ENCODE measurements at regions not wholly inside any gene's neighbourhood (a gene's known extent, or its start where the extent isn't known, plus 50 kb on each side); places are given as distances from the start of the nearest gene placed in this dataset.

DNA sequence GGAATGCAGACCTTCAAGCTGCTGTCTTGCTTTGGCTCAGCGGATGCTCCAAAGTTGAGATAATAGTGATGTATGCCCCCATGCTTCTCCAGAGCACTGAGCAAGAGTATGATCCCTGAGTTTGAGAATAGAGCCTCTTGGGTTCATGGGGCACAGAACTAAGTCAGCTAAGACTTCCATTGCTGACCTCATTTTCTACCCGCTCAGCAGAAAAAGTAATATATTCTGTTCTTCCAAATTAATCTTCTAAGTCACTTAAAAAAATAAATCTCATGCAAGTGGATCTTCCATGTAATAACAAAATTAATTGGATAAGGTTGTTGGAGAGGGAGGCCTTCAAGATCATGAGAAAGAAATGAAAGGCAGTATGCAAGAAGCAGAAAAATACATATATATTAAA, 483.9 kb downstream of the DNAH5 start:
- no peak overlapping the region for H3K27ac Mint-ChIP-seq
- no peak for DNase-seq
- ChIA-PET POLR2A (no interaction called here), CTCF (no interaction called here)
- Histone ChIP-seq H3K9me3 (ENCODE audit: low read length) (no peaks in the 10 kb centered on the region), H3K27ac (ENCODE audit: low read depth, low read length) (no peak overlapping the region), H3K4me1 (ENCODE audit: insufficient read depth, low read length) (no peaks in the 10 kb centered on the region), H3K27me3 (ENCODE audit: insufficient read depth, low read length, poor library complexity, severe bottlenecking) (no peaks in the 10 kb centered on the region), H3K4me3 (ENCODE audit: low read length) (no peak overlapping the region), H3K36me3 (ENCODE audit: insufficient read depth, low read length) (no peaks in the 10 kb centered on the region)
- H3K4me3 Mint-ChIP-seq: no peak overlapping the region
- peaks cover 0 to 14% (median 2%) of the 10 kb centered on the region in 5 donors for H3K9me3 Mint-ChIP-seq
- H3K4me1 Mint-ChIP-seq: no peaks in the 10 kb centered on the region
- H3K27me3 Mint-ChIP-seq: no peaks in the 10 kb centered on the region
- no peaks in the 10 kb centered on the region for H3K36me3 Mint-ChIP-seq

DNA sequence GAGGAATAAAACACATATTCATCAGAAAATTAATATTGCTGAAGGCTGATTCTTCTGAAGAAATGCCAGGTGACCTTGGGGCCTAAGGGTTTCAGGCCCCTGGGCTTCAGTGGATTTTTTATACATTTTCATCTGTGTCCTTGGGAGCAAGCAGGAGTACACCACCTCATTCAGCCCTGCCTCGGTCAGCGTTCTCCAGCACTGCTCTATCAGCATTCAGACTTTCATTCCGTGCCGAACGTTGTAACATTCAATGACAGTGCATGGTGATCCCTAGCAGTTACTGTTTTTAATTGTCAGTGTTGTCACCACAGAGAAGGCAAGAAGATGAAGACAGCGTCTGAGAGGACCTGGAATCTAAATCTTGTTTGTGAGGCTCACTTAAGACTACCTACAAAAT, 490.4 kb downstream of the DNAH5 start:
- Mint-ChIP-seq H3K4me1 (no peaks in the 10 kb centered on the region), H3K27me3 (no peaks in the 10 kb centered on the region), H3K36me3 (no peaks in the 10 kb centered on the region), H3K9me3 (peaks cover 0 to 5% (median 4%) of the 10 kb centered on the region in 5 donors), H3K27ac (no peak overlapping the region), H3K4me3 (no peak overlapping the region)
- ChIA-PET POLR2A (no interaction called here), CTCF (no interaction called here)
- Histone ChIP-seq H3K9me3 (ENCODE audit: low read length) (no peaks in the 10 kb centered on the region), H3K27ac (ENCODE audit: low read depth, low read length) (no peak overlapping the region), H3K36me3 (ENCODE audit: insufficient read depth, low read length) (no peaks in the 10 kb centered on the region), H3K27me3 (ENCODE audit: insufficient read depth, low read length, poor library complexity, severe bottlenecking) (no peaks in the 10 kb centered on the region), H3K4me1 (ENCODE audit: insufficient read depth, low read length) (no peaks in the 10 kb centered on the region), H3K4me3 (ENCODE audit: low read length) (no peak overlapping the region)
- no peak for DNase-seq

DNA sequence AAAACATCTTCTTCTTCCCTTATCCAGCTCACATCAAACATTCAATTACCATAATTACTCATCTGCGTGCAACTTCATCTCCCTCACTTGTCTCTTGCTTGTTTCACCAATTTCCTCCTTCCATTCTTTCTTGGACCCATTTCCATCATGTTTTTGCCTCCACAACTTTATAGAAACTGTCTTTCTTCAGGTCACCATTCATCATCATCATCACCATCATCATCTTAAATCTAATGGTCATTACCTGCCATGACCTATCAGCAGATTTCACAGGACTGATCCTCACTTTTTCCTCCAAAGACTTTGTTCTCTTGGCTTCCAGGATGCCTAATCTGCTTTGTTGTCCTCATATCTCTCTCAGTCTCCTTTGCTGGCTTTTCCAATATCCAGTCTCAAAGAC, 495.6 kb downstream of the DNAH5 start:
- no peak for DNase-seq
- Histone ChIP-seq H3K4me1 (ENCODE audit: insufficient read depth, low read length) (no peaks in the 10 kb centered on the region), H3K27ac (ENCODE audit: low read depth, low read length) (no peak overlapping the region), H3K36me3 (ENCODE audit: insufficient read depth, low read length) (no peaks in the 10 kb centered on the region), H3K27me3 (ENCODE audit: insufficient read depth, low read length, poor library complexity, severe bottlenecking) (no peaks in the 10 kb centered on the region), H3K4me3 (ENCODE audit: low read length) (no peak overlapping the region), H3K9me3 (ENCODE audit: low read length) (no peaks in the 10 kb centered on the region)
- CTCF ChIA-PET: no interaction called here
- no peaks in the 10 kb centered on the region for H3K4me1 Mint-ChIP-seq
- no peak overlapping the region for H3K4me3 Mint-ChIP-seq
- H3K36me3 Mint-ChIP-seq: no peaks in the 10 kb centered on the region
- POLR2A ChIA-PET: no interaction called here
- no peak overlapping the region for H3K27ac Mint-ChIP-seq
- H3K9me3 Mint-ChIP-seq: peaks cover 0 to 5% (median 3%) of the 10 kb centered on the region in 5 donors
- H3K27me3 Mint-ChIP-seq: no peaks in the 10 kb centered on the region

- H3K9me3 ChIP-seq (ENCODE audit: low read length): no peaks in the 10 kb centered on the region
- Mint-ChIP-seq H3K9me3 (peaks cover 0 to 9% (median 0%) of the 10 kb centered on the region in 5 donors), H3K36me3 (no peaks in the 10 kb centered on the region), H3K4me1 (no peaks in the 10 kb centered on the region), H3K27me3 (no peaks in the 10 kb centered on the region), H3K4me3 (no peak overlapping the region), H3K27ac (no peak overlapping the region)
- H3K27me3 ChIP-seq (ENCODE audit: insufficient read depth, low read length, poor library complexity, severe bottlenecking): no peaks in the 10 kb centered on the region
- no peak overlapping the region for H3K27ac ChIP-seq (ENCODE audit: low read depth, low read length)
- no peak overlapping the region for H3K4me3 ChIP-seq (ENCODE audit: low read length)
- POLR2A ChIA-PET: no interaction called here
- DNase-seq: no peak
- CTCF ChIA-PET: no interaction called here
- no peaks in the 10 kb centered on the region for H3K36me3 ChIP-seq (ENCODE audit: insufficient read depth, low read length)
- no peaks in the 10 kb centered on the region for H3K4me1 ChIP-seq (ENCODE audit: insufficient read depth, low read length)
Observed at GRCh38 chr5:13439430-13439829, 505.1 kb downstream of the DNAH5 start.

- Mint-ChIP-seq H3K9me3 (peaks cover 0 to 8% (median 4%) of the 10 kb centered on the region in 5 donors), H3K4me3 (no peak overlapping the region), H3K36me3 (no peaks in the 10 kb centered on the region), H3K27ac (no peak overlapping the region), H3K27me3 (no peaks in the 10 kb centered on the region), H3K4me1 (no peaks in the 10 kb centered on the region)
- ChIA-PET CTCF (no interaction called here), POLR2A (no interaction called here)
- H3K36me3 ChIP-seq (ENCODE audit: insufficient read depth, low read length): no peaks in the 10 kb centered on the region
- H3K4me1 ChIP-seq (ENCODE audit: insufficient read depth, low read length): no peaks in the 10 kb centered on the region
- H3K9me3 ChIP-seq (ENCODE audit: low read length): no peaks in the 10 kb centered on the region
- no peak overlapping the region for H3K27ac ChIP-seq (ENCODE audit: low read depth, low read length)
- DNase-seq: no peak
- H3K27me3 ChIP-seq (ENCODE audit: insufficient read depth, low read length, poor library complexity, severe bottlenecking): no peaks in the 10 kb centered on the region
- H3K4me3 ChIP-seq (ENCODE audit: low read length): no peak overlapping the region
Observed at GRCh38 chr5:13427827-13428557, 516.5 kb downstream of the DNAH5 start.

DNA sequence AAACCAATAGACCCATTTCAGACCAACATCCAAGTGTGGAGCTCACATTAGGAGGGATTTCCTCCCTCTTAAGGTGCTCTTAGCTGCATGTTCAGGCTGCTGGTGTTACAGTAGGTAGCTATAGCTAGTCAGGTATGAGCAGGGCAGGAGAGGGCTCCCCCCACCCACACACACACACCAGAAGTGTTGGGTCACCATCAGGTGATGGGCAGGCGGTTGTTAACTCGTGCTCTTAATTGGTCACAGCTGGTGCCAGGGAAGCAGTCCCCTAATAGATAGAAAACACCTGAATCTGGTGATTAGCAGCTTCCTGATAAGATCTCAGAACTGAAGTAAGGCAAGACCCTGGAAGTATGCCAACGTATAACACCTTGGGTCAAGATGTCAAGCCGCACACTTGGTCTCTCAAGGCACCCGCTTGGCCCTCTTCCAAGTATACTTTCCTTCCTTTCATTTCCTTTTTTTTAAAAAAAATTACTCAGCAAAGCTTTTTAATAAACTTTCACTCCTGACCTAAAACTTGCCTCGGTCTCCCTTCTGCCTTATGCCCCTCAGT, 532.4 kb downstream of the DNAH5 start:
- H3K4me1 ChIP-seq (ENCODE audit: insufficient read depth, low read length): no peaks in the 10 kb centered on the region
- no peak overlapping the region for H3K27ac Mint-ChIP-seq
- H3K36me3 ChIP-seq (ENCODE audit: insufficient read depth, low read length): no peaks in the 10 kb centered on the region
- peaks cover 0 to 16% (median 6%) of the 10 kb centered on the region in 5 donors for H3K9me3 Mint-ChIP-seq
- H3K27me3 ChIP-seq (ENCODE audit: insufficient read depth, low read length, poor library complexity, severe bottlenecking): no peaks in the 10 kb centered on the region
- H3K27ac ChIP-seq (ENCODE audit: low read depth, low read length): no peak overlapping the region
- ChIA-PET POLR2A (no interaction called here), CTCF (no interaction called here)
- no peaks in the 10 kb centered on the region for H3K4me1 Mint-ChIP-seq
- H3K4me3 ChIP-seq (ENCODE audit: low read length): no peak overlapping the region
- no peaks in the 10 kb centered on the region for H3K36me3 Mint-ChIP-seq
- no peak overlapping the region for H3K4me3 Mint-ChIP-seq
- no peak for DNase-seq
- no peaks in the 10 kb centered on the region for H3K9me3 ChIP-seq (ENCODE audit: low read length)
- H3K27me3 Mint-ChIP-seq: peaks cover 0 to 1% of the 10 kb centered on the region in 2 donors

DNA sequence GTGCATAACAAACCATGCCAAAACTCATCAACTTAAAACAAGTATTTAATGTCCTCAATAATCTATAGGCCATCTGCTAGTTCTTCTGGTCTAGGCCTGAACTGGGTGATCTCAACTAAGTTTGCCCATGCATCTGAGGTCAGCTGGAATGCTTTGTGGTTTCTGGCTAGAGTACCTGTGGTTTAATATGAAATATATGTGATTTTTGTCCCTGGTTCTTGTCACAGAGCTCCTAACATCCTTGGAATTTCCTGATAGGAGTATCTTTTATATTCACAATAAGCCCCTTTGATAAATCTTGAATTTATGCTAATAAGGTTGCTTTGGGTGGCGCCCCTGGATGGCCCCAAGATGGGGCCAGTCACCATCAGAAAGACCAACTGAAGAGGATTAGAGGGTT, 535.9 kb downstream of the DNAH5 start:
- no peaks in the 10 kb centered on the region for H3K36me3 Mint-ChIP-seq
- H3K4me3 ChIP-seq (ENCODE audit: low read length): no peak overlapping the region
- no peaks in the 10 kb centered on the region for H3K36me3 ChIP-seq (ENCODE audit: insufficient read depth, low read length)
- DNase-seq: no peak
- POLR2A ChIA-PET: no interaction called here
- no peak overlapping the region for H3K27ac ChIP-seq (ENCODE audit: low read depth, low read length)
- no peak overlapping the region for H3K27ac Mint-ChIP-seq
- H3K4me1 Mint-ChIP-seq: no peaks in the 10 kb centered on the region
- H3K27me3 Mint-ChIP-seq: peaks cover 0 to 1% of the 10 kb centered on the region in 2 donors
- no peaks in the 10 kb centered on the region for H3K4me1 ChIP-seq (ENCODE audit: insufficient read depth, low read length)
- peaks cover 0 to 7% (median 5%) of the 10 kb centered on the region in 5 donors for H3K9me3 Mint-ChIP-seq
- CTCF ChIA-PET: no interaction called here
- H3K9me3 ChIP-seq (ENCODE audit: low read length): no peaks in the 10 kb centered on the region
- H3K4me3 Mint-ChIP-seq: no peak overlapping the region
- no peaks in the 10 kb centered on the region for H3K27me3 ChIP-seq (ENCODE audit: insufficient read depth, low read length, poor library complexity, severe bottlenecking)

DNA sequence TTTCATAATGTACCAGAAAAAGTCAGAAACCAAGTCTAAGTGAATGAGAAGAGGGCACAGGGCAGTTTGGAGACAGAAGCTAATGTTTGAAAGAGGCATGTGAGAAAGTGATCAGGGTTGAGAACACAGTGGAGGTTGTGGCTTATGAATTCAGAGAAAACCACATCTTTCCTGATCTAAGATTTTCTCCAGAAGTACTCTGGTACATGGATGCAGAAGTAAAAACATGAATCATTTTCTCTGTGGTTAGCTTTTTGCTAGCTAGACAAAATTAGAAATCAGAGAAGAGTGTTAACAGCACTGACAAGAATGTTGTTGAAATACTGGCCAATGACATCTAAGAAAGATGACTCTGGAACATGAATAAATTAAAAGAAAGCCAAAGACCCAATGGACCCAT, 541.1 kb downstream of the DNAH5 start:
- Histone ChIP-seq H3K4me1 (ENCODE audit: insufficient read depth, low read length) (no peaks in the 10 kb centered on the region), H3K4me3 (ENCODE audit: low read length) (no peak overlapping the region), H3K36me3 (ENCODE audit: insufficient read depth, low read length) (no peaks in the 10 kb centered on the region), H3K27ac (ENCODE audit: low read depth, low read length) (no peak overlapping the region), H3K9me3 (ENCODE audit: low read length) (no peaks in the 10 kb centered on the region), H3K27me3 (ENCODE audit: insufficient read depth, low read length, poor library complexity, severe bottlenecking) (no peaks in the 10 kb centered on the region)
- H3K36me3 Mint-ChIP-seq: no peaks in the 10 kb centered on the region
- H3K27ac Mint-ChIP-seq: no peak overlapping the region
- DNase-seq: no peak
- ChIA-PET POLR2A (no interaction called here), CTCF (no interaction called here)
- no peak overlapping the region for H3K4me3 Mint-ChIP-seq
- H3K9me3 Mint-ChIP-seq: peaks cover 3 to 8% (median 4%) of the 10 kb centered on the region in 5 donors
- H3K27me3 Mint-ChIP-seq: peaks cover 0 to 2% of the 10 kb centered on the region in 2 donors
- no peaks in the 10 kb centered on the region for H3K4me1 Mint-ChIP-seq
